ENCODE measurements at regions not wholly inside any gene's neighbourhood (a gene's known extent, or its start where the extent isn't known, plus 50 kb on each side); places are given as distances from the start of the nearest gene placed in this dataset.
"Not testable (repeated sequence)": the region's sequence is repeated elsewhere in the genome, so short reads cannot be mapped to it uniquely, and the experiment has no call there.

DNA sequence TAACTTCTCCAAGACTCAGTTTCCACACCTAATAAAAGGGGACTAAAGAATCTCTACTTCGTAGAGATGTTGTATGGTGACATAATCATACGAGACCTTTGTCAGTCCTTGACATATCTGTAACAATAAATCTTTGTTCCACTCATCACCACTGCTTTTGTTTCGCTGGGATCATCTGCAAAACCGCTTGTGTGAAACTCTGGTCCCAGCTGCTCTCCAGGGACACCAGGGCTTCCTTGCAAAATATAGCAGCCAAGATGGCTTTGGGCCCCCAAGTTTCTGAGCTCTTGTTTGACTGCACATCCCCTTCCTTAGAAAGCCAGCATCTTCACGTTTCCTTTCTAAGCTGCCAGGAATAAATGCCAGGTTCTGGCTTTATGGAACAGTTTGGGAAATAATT lies 110.5 kb upstream of the RRN3 start:
- DNase-seq: not testable (repeated sequence)

DNA sequence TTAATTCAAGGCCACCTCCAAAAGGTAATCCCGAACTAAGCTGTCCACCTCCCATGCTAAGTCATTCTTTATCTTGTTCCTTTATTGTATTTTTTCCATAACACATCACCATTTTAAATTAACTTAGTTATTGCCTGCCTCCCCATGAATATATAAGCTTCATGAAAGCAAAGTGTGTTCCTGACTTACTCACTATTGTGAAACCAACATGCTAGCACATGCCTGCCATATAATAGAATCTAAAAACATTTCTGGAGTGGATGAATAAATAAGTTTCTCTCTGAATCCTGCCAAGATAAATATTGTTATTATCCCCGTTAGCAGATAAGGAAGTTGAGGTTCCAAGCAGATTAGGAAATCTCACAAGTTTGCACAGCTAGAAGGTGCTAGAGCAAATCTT lies 98.7 kb upstream of the RRN3 start:
- not testable (repeated sequence) for DNase-seq

DNA sequence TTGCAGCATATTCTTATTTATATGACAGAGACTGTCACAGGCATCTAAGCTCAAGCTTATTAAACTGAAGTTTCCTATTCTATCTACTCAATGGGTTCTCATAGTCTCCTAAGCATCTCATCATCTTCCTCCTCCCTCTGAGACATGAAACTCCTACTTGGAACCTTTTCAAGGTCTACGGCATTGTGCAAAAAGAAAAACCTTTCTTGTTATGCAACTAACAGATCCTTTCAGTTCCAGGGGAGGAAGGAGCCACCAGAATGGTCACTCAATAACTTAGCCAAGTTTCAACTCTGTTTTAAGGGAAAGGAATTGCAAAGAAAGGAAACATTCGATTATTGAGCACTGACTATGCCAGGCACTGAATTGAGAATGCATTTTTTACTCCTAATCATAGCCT lies 98.1 kb upstream of the RRN3 start:
- DNase-seq: not testable (repeated sequence)

DNA sequence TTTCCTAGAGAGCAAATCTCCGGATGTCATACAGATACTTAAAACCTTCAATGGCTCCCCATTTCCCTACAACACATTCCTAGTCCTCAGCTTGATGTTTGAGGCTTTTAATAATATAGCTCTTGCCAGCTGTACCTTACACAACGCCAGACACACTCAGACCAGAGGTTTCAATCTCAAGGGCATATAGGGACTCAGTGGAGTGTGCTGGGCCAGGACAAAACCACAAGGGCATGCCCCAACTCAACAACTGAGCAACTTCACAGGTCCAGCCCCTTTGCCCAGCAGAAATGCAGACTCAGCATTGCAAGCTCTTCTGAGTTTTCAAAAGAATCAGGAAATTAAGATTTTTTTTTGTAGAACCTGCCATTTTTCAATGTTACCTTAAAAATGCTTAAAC lies 95.4 kb upstream of the RRN3 start:
- DNase-seq: not testable (repeated sequence)
